ENCODE measurements at regions not wholly inside any gene's neighbourhood (a gene's known extent, or its start where the extent isn't known, plus 50 kb on each side); places are given as distances from the start of the nearest gene placed in this dataset.

DNA sequence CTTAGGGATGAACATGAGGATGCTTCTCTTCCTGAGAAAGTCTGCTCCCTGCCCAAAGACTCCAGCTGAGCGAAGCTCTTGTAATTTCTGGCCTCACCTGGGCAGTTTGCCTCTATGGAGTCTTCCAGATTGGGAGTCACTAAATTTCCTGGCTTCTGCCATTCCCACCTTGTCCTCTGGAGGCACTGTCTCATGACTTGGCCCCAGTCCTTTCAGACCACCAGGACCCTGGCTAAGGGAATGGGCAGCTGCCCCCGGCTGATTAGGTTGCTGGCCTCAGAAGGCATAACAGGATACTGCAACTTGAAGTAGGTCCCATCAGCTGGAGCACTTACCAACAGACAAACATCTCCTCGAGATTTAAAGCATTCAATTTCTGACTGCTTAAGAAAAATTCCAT, 128.1 kb upstream of the SPON1 start:
- TF ChIP-seq, protein P1, sequence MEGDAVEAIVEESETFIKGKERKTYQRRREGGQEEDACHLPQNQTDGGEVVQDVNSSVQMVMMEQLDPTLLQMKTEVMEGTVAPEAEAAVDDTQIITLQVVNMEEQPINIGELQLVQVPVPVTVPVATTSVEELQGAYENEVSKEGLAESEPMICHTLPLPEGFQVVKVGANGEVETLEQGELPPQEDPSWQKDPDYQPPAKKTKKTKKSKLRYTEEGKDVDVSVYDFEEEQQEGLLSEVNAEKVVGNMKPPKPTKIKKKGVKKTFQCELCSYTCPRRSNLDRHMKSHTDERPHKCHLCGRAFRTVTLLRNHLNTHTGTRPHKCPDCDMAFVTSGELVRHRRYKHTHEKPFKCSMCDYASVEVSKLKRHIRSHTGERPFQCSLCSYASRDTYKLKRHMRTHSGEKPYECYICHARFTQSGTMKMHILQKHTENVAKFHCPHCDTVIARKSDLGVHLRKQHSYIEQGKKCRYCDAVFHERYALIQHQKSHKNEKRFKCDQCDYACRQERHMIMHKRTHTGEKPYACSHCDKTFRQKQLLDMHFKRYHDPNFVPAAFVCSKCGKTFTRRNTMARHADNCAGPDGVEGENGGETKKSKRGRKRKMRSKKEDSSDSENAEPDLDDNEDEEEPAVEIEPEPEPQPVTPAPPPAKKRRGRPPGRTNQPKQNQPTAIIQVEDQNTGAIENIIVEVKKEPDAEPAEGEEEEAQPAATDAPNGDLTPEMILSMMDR (IDR thresholded peaks at IDR 0.05; ENCODE audit: insufficient read depth, low read length, poor library complexity, severe bottlenecking) = peak; percentile 35
- no peak for TF ChIP-seq EZH2phosphoT487 (conservative IDR thresholded peaks at IDR 0.05; ENCODE audit: low read length)

Measured in SU-DHL-6 (cell line).